HPDE6-E6E7 (cell line): ENCODE measurements at regions not wholly inside any gene's neighbourhood (a gene's known extent, or its start where the extent isn't known, plus 50 kb on each side); places are given as distances from the start of the nearest gene placed in this dataset.

ENCODE experiments used
- DNase-seq: peaks from one replicate; pipeline ENCODE4 v3.0.0; 2011; ENCODE audit warnings: missing footprints; ENCODE audit errors: extremely low spot score

DNA sequence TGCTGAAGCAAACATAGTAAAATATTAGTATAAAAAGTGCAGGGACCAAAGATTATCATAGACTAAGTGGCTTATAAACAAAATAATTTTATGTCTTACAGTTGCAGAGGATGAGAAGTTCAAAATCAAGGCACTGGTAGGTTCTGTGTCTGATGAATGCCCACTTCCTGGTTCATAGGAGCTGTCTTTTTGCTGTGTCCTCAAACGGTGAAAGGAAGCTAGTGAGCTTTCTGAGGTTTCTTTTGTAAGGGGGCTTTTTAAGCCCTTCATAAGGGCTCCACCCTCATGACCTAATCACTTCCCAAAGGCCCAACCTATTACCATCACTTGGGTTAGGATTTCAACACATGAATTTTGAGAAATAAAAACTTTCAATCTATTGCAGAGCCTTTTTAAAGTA is 946.7 kb upstream of the ACVR2A start:
- DNase-seq: no peak

DNA sequence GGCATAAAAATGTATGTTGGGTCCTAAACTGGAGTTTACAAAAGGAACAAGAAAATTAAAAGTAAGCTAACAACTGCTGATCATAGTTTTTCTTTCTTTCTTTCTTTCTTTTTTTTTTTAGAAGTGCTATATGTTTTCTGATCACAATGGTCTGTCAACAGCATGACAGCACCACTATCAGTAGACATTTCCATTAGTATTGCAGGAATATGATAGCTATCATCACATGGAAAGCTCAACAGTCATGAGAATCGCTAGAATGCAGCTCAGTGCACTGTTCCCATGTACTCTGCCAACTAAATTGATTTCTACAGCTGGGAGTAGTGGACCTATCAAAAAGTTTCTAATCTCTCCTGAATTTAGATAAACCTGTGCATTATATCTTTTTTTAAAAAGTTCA is 950.3 kb upstream of the ACVR2A start:
- no peak for DNase-seq

DNA sequence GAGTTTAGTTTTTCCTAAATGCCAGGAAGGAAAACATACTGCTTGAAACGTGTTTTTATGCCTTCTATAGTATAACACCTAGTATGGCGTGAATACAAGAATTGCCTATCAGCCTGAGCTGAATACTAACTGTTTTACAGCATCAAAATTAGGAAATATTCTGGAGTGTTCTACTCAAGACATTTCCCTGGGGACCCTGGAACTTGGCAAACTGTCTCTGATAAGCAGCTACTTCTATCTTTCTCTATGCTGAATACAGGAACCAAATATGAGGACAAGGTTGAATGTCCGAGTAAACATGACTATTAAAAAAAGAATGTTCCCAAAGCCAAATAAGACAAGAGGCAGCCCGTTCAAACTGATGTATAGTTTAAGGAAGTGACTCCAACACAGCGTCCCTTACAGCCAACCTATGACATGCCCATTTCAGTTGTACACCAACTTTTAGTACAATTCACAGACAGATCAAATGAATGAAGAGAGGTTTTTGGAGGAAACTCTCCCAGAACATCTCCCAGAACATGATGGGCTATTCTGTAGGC is 951.3 kb upstream of the ACVR2A start:
- DNase-seq: no peak

DNA sequence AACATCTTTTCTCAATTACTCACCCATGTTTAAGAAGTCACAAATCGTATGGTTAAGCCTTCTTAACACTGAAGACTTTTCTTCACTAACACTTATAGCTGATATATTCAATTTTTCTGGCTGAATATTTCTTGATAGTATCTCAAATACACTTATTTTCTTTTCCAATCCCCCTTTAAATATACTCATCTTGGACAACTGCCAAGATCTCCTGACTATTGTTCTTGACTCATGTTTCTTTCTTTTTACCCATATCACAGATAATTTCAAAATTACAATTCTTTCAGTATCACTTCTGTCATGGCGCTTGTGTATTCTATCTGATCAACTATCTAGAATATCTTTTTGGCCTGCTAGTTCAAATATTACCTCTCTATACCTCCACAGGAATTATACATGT is 954.3 kb upstream of the ACVR2A start:
- no peak for DNase-seq

DNA sequence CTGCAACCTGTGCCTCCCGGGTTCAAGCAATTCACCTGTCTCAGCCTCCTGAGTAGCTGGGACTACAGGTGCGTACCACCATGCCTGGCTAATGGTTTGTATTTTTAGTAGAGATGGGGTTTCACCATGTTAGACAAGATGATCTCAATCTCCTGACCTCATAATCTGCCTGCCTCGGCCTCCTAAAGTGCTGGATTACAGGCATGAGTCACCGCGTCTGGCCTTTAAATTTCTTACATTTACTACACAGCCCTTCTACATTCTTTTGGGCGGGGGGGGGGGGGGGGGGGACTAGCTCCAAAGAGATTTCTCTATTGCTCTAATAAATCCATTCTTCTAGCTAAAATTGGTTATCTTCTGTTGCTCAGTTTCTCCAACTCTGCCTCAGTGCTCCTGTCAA is 964.9 kb upstream of the ACVR2A start:
- DNase-seq: no peak

DNA sequence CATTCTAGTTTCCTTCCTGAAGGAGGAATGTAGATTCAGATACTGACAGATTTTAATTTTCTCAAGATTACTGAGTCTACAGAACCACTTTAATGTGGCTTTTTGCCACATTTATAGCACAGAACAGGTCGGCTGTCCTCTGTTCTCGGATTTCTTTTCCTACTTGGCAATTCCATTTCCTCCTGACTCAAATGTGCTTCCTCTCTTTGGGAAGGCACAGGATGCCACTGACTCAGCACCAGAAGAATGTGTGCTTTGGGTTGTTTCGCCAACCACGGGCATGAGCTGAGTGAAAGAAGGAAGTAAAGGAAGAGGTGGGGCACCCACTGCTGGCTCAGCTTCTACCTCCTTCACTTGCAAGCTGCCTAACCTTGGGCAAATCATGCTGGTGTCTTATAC is 970.6 kb upstream of the ACVR2A start:
- DNase-seq: peak; percentile 70

DNA sequence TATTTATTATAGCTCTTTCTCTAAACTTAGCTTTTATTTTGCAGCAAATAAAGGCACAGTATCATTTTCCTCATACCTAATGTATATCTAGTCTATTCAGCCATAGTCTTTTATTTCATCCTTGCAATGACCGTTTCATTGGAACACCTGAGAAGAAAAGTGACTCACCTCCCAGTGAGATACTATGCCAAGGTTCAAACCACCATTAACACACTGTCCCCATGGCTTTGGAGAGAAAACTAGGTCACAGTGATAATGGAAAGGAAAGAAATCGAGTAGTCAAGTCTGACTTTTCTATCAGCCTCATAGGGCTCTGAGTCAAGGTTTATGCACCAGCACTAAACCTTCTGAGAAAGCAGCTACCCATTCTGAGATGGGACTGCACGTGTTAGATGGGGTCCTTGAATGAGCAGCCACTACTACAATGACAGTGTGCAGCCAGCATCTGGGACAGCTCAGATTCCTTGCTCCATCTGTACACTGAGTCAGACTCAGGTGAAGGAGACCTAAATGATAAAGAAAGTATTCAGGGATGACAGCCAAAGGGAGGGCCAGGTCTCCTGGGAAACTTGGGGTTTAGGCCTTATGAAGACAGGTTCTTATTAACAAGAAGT is 971.1 kb upstream of the ACVR2A start:
- peak; percentile 5 for DNase-seq

DNA sequence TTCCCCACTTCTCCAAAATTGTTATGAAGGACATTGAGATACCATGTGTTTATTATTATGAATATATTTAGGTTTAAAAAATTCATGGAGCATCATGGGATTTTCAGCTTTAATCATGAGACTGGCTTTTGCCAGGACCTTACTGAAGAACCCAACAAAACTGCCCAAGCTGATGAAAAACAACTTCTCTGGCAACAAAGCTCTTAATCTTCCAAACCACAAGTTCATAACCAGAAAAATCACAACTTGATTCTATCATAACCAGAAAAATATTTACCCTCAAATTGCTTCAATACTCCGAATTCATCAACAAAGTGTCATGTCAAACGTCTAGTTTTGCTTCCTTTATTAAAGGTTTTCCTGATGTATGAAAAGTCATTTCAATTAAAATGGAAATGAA is 971.8 kb upstream of the ACVR2A start:
- DNase-seq: no peak

DNA sequence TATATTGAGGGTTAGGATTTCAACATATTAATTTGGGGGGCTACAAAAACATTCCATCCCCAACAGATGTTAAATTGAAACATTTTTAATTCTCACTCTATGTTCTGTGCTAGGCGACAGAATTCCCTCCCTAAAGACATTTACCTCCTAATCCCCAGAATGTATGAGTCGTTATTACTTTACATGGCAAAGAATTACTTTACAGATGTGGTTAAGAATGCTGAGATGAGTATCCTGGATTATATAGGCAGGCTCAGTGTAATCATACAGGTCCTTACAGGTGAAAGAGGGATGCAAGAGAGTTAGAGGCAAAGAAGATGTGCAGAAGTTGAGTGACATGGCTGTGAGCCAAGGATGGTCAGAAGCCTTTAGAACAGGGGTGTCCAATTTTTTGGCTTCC is 974.1 kb upstream of the ACVR2A start:
- DNase-seq: no peak

DNA sequence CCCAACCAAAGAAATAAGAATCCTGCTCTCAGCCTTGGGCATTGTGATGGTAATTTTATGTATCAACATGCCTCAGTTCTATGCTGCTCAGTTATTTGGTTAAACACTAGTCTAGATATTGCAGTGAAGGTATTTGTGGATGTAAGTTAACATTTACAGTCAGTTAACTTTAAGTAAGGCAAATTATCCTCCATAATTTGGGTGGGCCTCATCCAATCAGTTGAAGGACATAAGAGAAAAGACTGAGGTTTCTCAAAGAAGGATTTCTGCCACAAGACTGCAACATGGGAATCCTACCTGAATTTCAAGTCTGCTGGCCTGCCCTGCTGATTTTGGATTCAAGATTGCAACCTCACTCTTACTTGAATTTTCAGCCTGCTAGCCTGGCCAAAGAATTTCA is 975.5 kb upstream of the ACVR2A start:
- no peak for DNase-seq

DNA sequence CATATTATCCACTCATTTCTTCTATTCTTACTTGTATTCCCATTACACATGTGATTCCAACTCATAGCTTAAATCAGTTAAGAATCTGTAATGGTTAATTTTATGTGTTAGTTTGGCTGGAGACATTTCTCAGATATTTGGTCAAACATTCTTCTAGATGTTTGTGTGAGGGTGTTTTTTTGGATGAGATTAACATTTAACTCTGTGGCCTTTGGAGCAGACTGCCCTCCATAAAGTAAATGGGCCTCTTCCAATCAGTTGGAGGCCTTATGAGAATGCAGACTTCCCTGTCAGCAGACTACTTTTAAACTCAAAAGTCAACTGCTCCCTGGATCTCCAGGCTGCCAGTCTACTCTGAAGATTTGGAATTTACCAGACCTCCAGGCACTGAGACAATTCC is 976.8 kb upstream of the ACVR2A start:
- no peak for DNase-seq

DNA sequence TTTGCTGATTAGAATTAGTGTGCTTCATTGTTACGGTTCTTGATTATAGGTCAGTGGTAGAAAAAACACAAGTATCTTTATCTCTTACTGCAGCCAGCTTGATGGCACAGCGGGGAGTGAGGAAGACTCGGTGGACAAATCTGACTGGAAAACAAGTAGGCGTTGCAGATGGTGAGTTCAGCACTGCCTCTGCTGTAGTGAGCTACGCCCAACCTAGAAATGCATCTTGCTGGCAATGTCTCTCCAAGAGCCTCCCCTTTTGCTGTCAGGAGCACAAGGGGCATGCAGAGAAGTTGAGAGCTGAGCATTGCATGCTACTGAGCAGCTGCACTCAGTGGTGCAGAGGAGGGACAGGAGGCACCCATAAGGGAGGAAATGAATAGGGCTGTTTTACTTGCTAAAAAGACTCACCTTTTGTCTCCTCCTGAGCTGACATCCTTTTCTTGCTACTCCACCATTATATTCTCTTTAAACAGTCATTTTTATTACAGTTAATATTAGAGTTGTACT is 977.3 kb upstream of the ACVR2A start:
- DNase-seq: no peak

DNA sequence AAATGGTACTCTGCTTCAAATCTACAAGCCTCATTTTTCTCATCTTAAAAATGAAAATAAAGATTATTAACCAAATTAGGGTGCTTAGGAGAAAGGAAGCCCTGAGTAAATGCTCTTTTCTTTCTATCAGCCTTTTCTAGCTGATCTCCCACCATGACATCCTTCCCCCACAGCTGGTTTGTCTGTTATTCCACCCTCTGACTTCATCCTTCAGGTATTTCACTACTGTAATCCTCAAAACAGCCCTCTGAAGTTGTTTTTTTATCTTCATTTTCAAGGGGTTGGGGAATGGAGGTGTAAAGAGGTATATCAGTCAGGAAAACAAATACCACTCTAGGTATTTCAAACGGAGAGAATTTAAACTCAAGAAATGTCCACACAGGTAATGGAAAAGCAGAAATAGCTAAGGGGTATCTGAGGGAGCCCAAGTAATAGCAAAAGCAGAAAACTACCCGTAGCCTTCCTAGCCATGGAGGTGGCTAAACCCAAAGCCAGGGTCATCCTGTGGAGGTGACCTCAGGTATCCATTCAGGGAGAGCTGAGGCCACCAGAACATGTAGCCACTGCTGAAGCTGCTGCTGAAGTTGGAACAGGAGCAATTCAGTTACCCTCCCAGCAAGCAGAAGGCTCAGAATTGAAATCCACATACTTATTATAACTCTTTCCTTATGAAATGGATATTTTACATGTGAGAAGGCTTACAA is 990.9 kb upstream of the ACVR2A start:
- DNase-seq: no peak

DNA sequence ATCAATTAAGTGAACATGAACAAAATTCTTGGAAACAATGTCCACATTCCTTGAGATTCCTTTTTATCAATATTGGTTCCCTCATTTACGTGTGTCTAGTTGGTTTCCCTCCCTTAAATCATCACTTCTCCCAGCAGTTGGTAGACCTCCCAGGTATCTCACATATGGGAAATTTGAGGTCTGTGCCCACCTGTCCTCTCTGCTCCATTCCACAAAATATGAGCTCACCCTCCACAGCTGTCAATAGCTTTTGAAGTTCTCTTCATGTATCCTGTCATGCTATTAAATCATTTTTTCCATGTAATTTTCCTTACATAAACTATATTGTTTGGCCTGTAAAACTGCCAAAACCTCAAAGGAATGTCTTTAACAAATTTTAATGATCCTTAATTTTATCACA is 992.2 kb upstream of the ACVR2A start:
- DNase-seq: no peak

DNA sequence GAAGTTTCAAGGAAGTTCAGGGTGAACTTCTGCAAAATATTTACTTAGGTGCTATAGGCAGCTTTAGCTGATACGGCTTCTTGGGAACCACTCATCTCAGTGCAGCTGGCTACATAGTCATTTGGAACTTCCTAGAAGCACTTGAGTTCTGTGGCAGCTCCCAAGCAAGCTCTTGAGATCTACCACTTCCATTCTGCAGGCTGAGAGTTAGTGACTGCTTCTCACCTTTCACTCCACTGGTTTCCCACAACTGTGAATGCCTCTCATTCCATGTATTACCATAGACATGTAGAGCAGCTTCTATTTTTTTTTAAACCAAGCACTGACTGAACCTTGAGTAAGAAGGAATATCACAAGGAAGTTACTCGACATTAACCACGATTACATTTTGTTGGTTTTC is 994.1 kb upstream of the ACVR2A start:
- DNase-seq: no peak

DNA sequence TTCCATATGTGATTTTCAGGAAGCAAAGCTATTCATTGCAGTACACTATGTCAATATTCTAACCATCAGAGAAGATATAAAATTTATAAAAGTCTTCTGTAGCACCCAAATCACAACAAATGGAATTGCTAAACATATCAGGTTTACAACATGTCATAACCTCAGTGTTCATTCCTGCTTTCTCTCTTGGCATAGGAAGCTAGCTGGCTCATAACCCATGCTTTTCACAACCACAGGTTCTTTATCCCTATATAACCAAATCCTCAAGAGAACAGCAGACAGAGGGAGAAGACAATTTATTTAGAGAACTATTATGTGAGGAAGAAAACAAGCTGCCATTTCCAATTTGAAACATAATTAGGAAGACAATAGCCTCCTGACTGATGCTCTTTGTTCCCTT is 997.0 kb upstream of the ACVR2A start:
- DNase-seq: no peak

DNA sequence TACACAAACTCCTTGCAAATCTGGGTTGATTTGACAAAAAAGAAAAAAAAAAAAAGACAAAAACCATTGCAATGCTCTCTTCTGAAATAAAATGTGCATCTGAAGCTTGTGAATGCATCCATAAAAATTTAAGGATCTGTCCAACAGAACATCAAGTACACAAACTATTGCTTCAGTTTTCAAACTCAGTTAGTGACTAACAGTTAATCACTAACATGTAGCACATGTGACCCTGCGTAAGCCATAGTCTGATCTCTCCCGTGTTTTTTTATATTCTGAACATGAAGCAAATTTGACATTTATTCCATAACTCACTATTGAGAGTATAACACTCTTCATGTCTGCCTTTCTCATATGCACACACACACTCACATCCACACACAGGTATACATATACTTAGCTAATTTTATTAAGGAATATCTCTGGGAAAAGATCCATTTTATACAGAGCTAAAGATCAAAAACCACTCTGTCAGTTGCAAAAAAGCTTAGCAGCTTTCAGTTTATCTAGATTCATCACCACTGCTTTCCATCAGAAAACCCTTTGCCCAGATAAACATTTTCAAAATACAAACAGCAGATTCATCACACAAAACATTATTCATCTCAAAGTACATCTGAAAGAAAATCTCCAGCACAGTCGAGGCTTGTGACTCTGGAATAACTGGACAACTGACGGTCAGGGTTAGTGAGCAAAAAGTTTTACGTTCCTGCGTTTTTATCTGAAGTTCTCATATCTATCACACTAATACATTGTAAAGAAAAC is 1000.4 kb upstream of the ACVR2A start:
- DNase-seq: peak; percentile 54

DNA sequence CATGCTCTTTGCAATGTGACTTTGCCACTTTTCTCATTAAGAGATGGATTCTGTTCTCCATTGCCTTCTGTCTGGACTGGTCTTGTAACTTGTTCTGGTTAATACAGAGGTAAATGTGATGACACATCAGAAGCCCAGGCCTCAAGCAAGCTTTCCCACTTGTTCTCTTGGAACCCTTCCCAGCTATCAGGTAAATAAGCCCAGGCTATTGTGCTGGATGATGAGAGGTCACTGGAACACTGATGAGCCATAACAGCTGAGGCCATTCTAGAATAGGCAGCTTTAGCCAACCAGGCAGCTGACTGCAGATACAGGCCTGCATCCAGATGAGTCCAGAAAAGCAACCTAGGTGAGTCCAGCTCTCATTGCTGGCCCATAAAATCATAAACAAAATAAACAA is 1007.0 kb upstream of the ACVR2A start:
- peak; percentile 74 for DNase-seq

DNA sequence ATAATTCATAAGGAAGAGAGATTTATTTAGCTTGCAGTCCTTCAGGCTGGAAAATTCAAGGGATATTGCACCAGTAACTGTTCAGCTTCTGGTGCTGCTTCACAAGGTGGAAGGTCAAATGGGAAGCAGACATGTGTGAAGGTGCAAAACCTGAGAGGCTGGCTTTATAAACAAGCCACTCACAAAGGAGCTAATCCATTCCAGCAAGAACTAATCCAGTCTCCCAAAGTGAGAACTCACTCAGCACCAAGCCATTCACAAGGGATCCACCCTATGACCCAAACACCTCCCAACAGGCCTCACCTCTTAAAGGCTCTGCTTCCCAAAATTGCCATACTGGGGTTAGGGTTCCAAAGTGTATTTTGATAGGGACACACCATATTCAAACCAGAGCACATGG is 1018.4 kb upstream of the ACVR2A start:
- no peak for DNase-seq

DNA sequence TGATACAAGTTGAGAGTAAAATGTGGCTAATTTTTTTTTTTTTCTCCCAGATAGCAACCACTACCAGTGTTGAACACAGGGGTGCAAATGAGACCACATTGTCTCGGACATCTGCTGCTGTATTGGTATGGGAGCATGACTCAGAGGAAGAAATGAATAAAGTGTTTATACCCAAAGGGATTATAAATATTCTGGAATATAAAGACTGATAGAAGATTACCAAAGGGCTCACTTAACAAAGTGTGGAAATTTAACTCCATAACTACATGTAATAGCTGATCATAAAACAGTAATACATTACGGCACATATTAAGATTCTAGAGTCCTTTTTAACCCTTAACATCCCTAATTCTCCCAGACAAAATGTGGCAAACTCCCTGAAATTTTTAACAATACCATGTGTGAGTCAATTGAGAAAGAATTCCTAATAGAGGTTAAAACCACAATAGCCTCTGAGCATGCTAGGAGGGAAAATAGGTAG is 1023.0 kb upstream of the ACVR2A start:
- DNase-seq: peak; percentile 29

DNA sequence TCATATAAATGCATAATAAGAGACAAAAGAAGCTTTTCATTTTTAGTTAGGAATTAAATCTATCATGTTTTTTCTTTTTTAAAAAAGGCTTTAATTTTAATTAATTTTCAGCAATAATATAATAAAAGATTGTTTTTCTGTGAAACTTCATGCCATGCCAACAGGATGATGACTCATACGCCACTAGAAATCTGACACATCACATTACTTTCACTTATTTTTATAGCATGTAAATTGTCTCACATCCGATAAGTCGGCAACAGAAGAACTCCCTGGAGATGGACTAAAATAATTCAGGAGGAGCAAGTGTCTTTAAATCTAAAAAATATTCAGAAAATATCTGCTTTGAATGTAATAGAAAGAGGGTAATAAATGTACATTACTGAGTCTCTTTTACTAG is 1024.2 kb upstream of the ACVR2A start:
- DNase-seq: peak; percentile 33

DNA sequence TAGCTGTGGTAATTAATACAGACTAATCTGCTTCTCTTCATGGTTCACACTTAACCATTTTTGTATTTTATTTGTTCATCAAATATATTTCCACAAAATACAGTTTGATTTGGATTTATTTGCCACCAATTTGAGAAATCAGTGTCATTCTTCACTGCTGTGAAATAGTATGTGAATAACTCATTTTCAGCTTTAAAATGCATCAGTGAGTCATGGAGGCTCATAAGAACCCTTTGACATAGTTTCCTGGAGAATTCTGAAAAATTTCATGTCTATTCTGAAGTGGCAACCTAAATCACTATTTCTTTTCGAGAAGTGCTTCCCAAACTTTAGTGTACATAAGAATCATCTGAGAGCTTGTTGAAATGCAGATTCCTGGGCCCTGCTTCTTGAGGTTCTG is 1026.7 kb upstream of the ACVR2A start:
- no peak for DNase-seq

DNA sequence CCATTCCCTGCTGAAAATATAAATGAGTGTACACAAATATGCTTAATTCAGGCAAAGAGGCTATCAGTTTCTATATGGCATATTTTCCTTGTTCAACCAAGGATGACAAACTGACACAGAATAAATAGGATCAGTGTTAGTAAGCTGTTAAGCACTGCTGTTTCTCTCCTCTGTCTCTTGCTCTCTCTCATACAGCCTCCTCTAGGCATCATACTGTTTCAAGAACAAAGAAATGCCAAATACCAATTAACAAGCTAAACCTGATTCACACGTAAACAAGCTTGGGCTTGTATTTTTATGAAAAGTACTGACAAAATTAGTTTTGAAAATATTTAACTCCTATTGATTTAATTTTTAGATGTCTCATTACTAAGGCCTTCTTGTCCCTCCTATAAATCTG is 1027.2 kb upstream of the ACVR2A start:
- peak; percentile 41 for DNase-seq
